T-helper 2 cell treated with Interferon-gamma antibody and Interleukin-4, amounts not matched to agents 100 ng/mL and 5 ng/mL, for 36 hours (primary cell): ENCODE measurements at regions not wholly inside any gene's neighbourhood (a gene's known extent, or its start where the extent isn't known, plus 50 kb on each side); places are given as distances from the start of the nearest gene placed in this dataset.

Experiments
- intact Hi-C: fragments of 100-400 bp; cut with micrococcal nuclease; formaldehyde crosslinking; loops from one replicate; pipeline ENCODE4 v1.15.1; 2023

DNA sequence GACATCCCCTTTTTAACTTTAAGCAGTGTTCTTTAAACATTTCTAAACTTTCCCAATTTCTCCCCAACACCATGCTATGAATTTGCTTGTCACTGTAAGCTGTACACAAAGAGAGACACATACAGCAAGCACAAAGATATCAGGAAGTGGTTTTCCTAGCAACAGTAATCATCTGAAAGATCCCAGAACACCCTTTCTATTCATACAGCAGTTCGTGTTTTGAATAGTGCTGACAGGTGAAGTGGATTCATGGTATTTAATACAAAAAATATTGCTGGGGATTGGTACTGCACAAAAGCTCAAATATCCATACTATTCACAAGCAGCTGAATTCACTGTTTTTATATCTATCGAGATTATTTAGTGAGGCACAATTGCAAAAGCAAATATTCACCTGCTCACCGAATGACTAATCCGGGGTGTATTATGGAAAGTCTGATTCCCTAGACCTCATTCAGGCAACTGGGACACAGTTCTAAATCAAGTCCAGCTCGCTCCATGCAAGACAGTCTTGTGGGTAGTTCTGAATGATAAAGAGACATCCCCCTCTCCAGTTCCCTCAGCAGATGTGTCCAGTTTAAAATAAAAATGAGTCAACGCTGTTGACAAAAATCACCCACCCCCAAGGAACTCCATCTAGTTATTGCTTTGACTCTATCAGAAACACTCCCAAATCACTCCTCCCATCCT lies 107.1 kb upstream of the TSHZ2 start:
- intact Hi-C loops, result no loop called here

GRCh38 chr20:52859156-52859876 lies 112.8 kb upstream of the TSHZ2 start:
- intact Hi-C loops, result no loop called here

- intact Hi-C loops, result no loop called here
Observed at GRCh38 chr20:52852714-52853113, 119.4 kb upstream of the TSHZ2 start.

DNA sequence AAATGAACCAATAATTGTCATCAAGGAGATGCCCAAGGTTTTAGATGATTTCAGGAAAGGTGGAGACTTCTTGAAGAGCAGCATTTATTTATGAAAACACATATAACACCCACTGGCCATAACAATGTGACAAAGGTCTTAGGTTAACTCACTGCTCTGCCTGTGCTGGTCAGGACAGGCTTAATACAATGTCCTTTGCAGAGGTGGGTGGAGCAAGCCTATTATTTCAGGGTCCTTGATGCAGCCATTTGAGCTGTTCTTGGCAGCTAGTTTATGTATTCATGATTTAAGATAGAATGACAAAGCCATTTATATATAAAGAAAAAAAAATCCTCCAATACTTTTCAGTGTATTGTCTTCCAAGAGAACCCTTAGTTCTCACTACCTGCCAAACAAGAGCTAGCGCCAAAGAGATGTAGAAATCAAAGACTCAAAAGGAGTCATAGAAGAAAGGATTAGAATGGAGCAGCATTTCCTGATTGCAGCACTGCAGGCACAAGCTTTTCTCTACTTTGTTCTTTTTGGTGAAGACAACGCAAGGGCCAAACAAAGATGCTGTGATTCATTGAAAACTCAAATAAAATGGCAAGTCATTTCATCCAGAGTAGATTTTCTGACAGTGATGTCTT lies 124.3 kb upstream of the TSHZ2 start:
- intact Hi-C loops, result no loop called here

- intact Hi-C loops, result no loop called here
Observed at GRCh38 chr20:52847029-52847660, 125.0 kb upstream of the TSHZ2 start.

DNA sequence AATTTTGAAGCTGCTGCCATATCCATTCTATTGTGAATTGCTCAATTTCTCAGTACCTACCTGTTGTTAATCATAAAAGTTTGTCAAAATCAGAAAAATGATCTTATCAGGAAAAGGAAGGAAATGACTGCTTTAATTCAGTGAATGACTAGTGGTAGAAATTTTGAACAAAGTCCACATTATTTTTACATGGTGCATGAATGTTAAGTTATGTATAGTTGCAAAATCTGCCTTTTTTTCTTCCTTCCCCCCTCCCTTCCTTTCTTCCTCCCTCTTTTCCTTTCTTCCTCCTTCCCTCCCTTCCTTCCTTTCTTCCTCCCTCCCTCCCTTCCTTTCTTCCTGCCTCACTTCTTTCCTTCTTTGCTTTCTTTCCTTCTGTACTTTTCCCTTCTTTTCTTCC lies 127.1 kb upstream of the TSHZ2 start:
- intact Hi-C loops, result no loop called here

DNA sequence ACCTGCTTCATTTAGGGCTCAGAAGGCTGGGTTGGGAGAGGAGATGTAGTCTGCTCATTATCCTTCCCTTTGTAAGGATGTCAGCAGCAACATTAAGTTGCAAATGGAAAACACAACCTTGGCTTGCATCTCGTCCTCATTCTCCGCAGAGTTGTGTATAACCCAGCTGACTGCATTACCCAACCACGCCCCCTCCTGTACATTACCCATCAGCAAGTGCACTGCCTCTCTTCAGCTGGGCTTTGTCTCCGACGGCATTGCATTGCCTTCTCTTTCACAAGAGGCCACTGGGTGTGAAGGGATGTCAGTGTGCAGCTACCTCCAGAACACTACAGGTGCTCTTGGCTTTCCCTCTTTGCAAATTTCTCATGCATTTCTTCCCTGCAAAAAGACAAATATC lies 128.7 kb upstream of the TSHZ2 start:
- intact Hi-C loops, result no loop called here

GRCh38 chr20:52841003-52841402 lies 131.2 kb upstream of the TSHZ2 start:
- intact Hi-C loops, result no loop called here

GRCh38 chr20:52840041-52840440 lies 132.1 kb upstream of the TSHZ2 start:
- intact Hi-C loops, result no loop called here

DNA sequence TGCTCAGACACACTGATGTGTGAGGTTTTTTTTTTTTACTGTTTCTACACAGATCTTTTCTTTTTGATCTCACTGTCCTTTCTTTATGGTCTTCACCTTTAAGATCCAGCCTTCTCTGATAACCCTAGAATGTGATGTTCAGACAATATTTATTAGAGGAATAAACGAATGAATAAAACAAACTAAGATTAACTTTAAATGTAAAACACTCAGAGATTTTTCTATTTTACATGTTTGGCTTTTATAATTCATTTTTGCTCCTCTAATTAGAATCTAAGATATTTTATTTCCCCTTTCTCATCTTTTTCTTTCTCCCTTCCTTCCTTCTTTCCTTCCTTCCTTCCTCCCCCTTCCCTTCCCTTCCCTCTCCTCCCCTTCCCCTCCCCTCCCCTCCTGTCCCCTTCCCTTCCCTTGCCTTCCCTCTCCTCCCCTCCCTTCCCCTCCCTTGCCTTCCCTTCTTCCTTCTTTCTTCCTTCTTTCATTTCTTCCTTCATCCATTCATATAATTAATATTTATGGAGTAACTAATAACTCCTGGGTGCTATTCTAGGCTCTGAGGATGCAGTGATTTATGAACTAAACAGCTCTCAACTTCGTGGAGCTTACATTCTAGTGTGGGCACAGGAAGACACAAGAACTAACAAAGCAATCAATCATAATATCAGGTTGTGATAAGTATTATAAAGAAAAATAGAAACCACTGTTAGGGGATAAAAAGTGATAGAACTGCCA lies 133.5 kb upstream of the TSHZ2 start:
- intact Hi-C loops, result no loop called here

GRCh38 chr20:52837378-52837777 lies 134.8 kb upstream of the TSHZ2 start:
- intact Hi-C loops, result no loop called here

- intact Hi-C loops, result no loop called here
Observed at GRCh38 chr20:52833901-52834300, 138.3 kb upstream of the TSHZ2 start.

- intact Hi-C loops, result no loop called here
Observed at GRCh38 chr20:52832151-52832774, 139.9 kb upstream of the TSHZ2 start.

DNA sequence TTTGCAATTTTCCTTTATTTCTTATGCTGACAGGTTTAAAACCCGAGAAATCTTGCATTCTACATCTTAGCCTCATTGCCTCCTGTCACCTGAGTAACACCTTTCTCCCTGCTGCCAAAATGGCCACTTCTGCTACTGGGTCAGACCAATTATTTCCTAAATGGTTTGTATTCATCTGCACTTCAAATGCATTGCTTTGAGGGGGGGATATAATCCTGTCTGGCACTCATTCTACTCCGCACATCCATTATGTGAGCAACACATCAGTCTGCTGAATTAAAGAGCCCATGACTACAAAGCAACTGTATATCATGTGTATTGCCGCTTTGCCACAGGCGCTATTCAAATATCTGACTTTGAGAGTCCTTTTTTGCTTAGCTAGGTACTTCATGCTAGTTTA lies 141.6 kb upstream of the TSHZ2 start:
- intact Hi-C loops, result no loop called here

- intact Hi-C loops, result no loop called here
Observed at GRCh38 chr20:52829111-52829510, 143.0 kb upstream of the TSHZ2 start.

GRCh38 chr20:52828199-52828598 lies 144.0 kb upstream of the TSHZ2 start:
- intact Hi-C loops, result no loop called here

GRCh38 chr20:52826722-52827121 lies 145.4 kb upstream of the TSHZ2 start:
- intact Hi-C loops, result no loop called here

- intact Hi-C loops, result no loop called here
Observed at GRCh38 chr20:52826321-52826720, 145.8 kb upstream of the TSHZ2 start.

GRCh38 chr20:52824494-52825216 lies 147.5 kb upstream of the TSHZ2 start:
- intact Hi-C loops, result no loop called here

DNA sequence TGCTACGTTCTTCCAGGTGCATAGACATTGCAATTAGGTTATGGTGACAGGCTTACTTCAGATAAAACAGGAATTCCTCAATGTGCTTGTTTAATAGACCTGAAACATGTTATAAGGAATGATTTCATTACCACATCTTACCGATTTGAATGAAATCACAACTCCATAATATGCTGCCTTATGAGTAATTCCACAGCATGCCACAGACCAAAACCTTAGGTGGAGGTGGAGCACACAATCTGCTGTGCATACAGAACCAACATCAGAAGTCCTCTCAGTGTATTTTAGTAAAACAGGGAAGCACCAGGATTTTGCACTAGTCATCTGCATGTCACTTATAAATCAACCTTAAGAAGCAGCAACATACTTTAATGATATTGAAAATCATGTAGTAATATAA lies 148.9 kb upstream of the TSHZ2 start:
- intact Hi-C loops, result no loop called here
